NCI-H446 treated with DMSO at 0.1 percent for 48 hours (cell line): ENCODE measurements at regions not wholly inside any gene's neighbourhood (a gene's known extent, or its start where the extent isn't known, plus 50 kb on each side); places are given as distances from the start of the nearest gene placed in this dataset.
"Not testable (repeated sequence)": the region's sequence is repeated elsewhere in the genome, so short reads cannot be mapped to it uniquely, and the experiment has no call there.

Experiments used
- DNase-seq: peaks from one replicate; lab custom pipeline; 2025; lab: John Stamatoyannopoulos, UW

- DNase-seq, result no peak
Measured at GRCh38 chr7:85423209-85423895, 236.5 kb upstream of the SEMA3D start.

GRCh38 chr7:85415743-85416142, 228.9 kb upstream of the SEMA3D start:
- DNase-seq, result no peak

GRCh38 chr7:85413718-85414117, 226.9 kb upstream of the SEMA3D start:
- no peak for DNase-seq

GRCh38 chr7:85412912-85413311, 226.1 kb upstream of the SEMA3D start:
- no peak for DNase-seq

- no peak for DNase-seq
Measured at GRCh38 chr7:85407391-85407790, 220.5 kb upstream of the SEMA3D start.

- no peak for DNase-seq
Measured at GRCh38 chr7:85405016-85405902, 218.4 kb upstream of the SEMA3D start.

GRCh38 chr7:85396676-85397075, 209.8 kb upstream of the SEMA3D start:
- no peak for DNase-seq

- DNase-seq, result no peak
Measured at GRCh38 chr7:85392789-85393188, 205.9 kb upstream of the SEMA3D start.

- DNase-seq, result no peak
Measured at GRCh38 chr7:85392326-85392725, 205.5 kb upstream of the SEMA3D start.

GRCh38 chr7:85386460-85386859, 199.6 kb upstream of the SEMA3D start:
- no peak for DNase-seq

GRCh38 chr7:85384392-85384791, 197.5 kb upstream of the SEMA3D start:
- DNase-seq, result no peak

- DNase-seq, result no peak
Measured at GRCh38 chr7:85381212-85381611, 194.4 kb upstream of the SEMA3D start.

GRCh38 chr7:85376589-85376988, 189.7 kb upstream of the SEMA3D start:
- no peak for DNase-seq

- no peak for DNase-seq
Measured at GRCh38 chr7:85356916-85357315, 170.1 kb upstream of the SEMA3D start.

- DNase-seq, result no peak
Measured at GRCh38 chr7:85343484-85343883, 156.6 kb upstream of the SEMA3D start.

GRCh38 chr7:85342781-85343180, 155.9 kb upstream of the SEMA3D start:
- DNase-seq, result no peak

- no peak for DNase-seq
Measured at GRCh38 chr7:85341973-85342372, 155.1 kb upstream of the SEMA3D start.

- no peak for DNase-seq
Measured at GRCh38 chr7:85341121-85341520, 154.3 kb upstream of the SEMA3D start.

GRCh38 chr7:85336086-85336485, 149.2 kb upstream of the SEMA3D start:
- DNase-seq, result no peak

GRCh38 chr7:85335113-85335512, 148.3 kb upstream of the SEMA3D start:
- DNase-seq, result not testable (repeated sequence)

GRCh38 chr7:85328456-85328998, 141.7 kb upstream of the SEMA3D start:
- no peak for DNase-seq

GRCh38 chr7:85324145-85324799, 137.4 kb upstream of the SEMA3D start:
- DNase-seq, result no peak

- DNase-seq, result no peak
Measured at GRCh38 chr7:85322252-85322651, 135.4 kb upstream of the SEMA3D start.
